HEK293 (cell line): ENCODE measurements at regions not wholly inside any gene's neighbourhood (a gene's known extent, or its start where the extent isn't known, plus 50 kb on each side); places are given as distances from the start of the nearest gene placed in this dataset.

Experiments used
- CTCF ChIA-PET: fragments of 350-600 bp; formaldehyde crosslinking; extraction: SDS; loops from one replicate; lab custom pipeline; 2021; ENCODE audit warnings: antibody characterized with exemption; lab: Yijun Ruan, JAX
- POLR2A ChIA-PET: fragments of 300-600 bp; formaldehyde crosslinking; extraction: SDS; loops from one replicate; lab custom pipeline; 2020; ENCODE audit warnings: antibody characterized with exemption, inconsistent platforms; lab: Yijun Ruan, JAX
- H3K27ac ChIP-seq: fragments of 200-500 bp; sonication (Bioruptor generic); 2 replicates; pipeline ENCODE4 v1.5.1; 2014; ENCODE audit warnings: low read depth, low read length, control low read depth, inconsistent platforms; ENCODE audit errors: extremely low read depth
- H3K36me3 ChIP-seq, 2 experiments: fragments of 200-500 bp in 1 of 2; sonication (Bioruptor generic) in 1 of 2; 1 replicate in 1 of 2; 2 replicates in 1 of 2; pipeline ENCODE4 v1.5.1; 2014 to 2017; ENCODE audit warnings: inconsistent platforms in 2 of 2, low read length in 2 of 2; ENCODE audit not compliant: control insufficient read depth in 2 of 2, insufficient read depth in 1 of 2
- H3K4me1 ChIP-seq: fragments of 200-500 bp; sonication (Bioruptor generic); 2 replicates; pipeline ENCODE4 v1.5.1; 2014; ENCODE audit warnings: mild to moderate bottlenecking, low read length, inconsistent platforms; ENCODE audit not compliant: control insufficient read depth, insufficient read depth
- H3K4me3 ChIP-seq: 2 replicates; pipeline ENCODE4 v1.5.1; 2011; ENCODE audit warnings: low read depth, mild to moderate bottlenecking, control low read depth, low read length, moderate library complexity
- H3K9me3 ChIP-seq: fragments of 200-500 bp; sonication (Bioruptor generic); 2 replicates; pipeline ENCODE4 v1.5.1; 2014; ENCODE audit warnings: low read depth, low read length, inconsistent platforms; ENCODE audit not compliant: control insufficient read depth, insufficient read depth
- BCL11A ChIP-seq: fragments of 450-650 bp; formaldehyde crosslinking; IDR thresholded peaks from 2 replicates; pipeline ENCODE4 v1.5.1; 2016; ENCODE audit warnings: low read depth, missing biosample characterization, missing genetic modification characterization
- FEZF1 ChIP-seq: fragments of 450-650 bp; formaldehyde crosslinking; IDR thresholded peaks from 2 replicates; pipeline ENCODE4 v1.5.1; 2016; ENCODE audit warnings: missing biosample characterization, missing genetic modification characterization
- KLF10 ChIP-seq: fragments of 450-650 bp; IDR thresholded peaks from 2 replicates; pipeline ENCODE4 v1.5.1; 2018; ENCODE audit warnings: missing biosample characterization, mild to moderate bottlenecking, missing genetic modification characterization
- KLF9 ChIP-seq: fragments of 450-650 bp; formaldehyde crosslinking; IDR thresholded peaks from 2 replicates; pipeline ENCODE4 v1.5.1; 2016; ENCODE audit warnings: missing biosample characterization, missing genetic modification characterization, low read depth
- SP2 ChIP-seq: fragments of 450-650 bp; formaldehyde crosslinking; IDR thresholded peaks from 2 replicates; pipeline ENCODE4 v1.5.1; 2016; ENCODE audit warnings: missing biosample characterization, missing genetic modification characterization
- ZBTB1 ChIP-seq: fragments of 450-650 bp; formaldehyde crosslinking; IDR thresholded peaks from 2 replicates; pipeline ENCODE4 v1.5.1; 2016; ENCODE audit warnings: missing biosample characterization, missing genetic modification characterization
- ZBTB17 ChIP-seq: fragments of 450-650 bp; formaldehyde crosslinking; IDR thresholded peaks from 2 replicates; pipeline ENCODE4 v1.5.1; 2016; ENCODE audit warnings: missing biosample characterization, missing genetic modification characterization
- ZBTB48 ChIP-seq: fragments of 450-650 bp; formaldehyde crosslinking; IDR thresholded peaks from 2 replicates; pipeline ENCODE4 v1.5.1; 2016; ENCODE audit warnings: missing biosample characterization, missing genetic modification characterization
- ZFP37 ChIP-seq: fragments of 450-650 bp; formaldehyde crosslinking; IDR thresholded peaks from 2 replicates; pipeline ENCODE4 v1.5.1; 2016; ENCODE audit warnings: missing biosample characterization, missing genetic modification characterization
- ZNF10 ChIP-seq: fragments of 450-650 bp; formaldehyde crosslinking; IDR thresholded peaks from 2 replicates; pipeline ENCODE4 v1.5.1; 2017; ENCODE audit warnings: missing biosample characterization, missing genetic modification characterization
- ZNF121 ChIP-seq: fragments of 450-650 bp; formaldehyde crosslinking; IDR thresholded peaks from 2 replicates; pipeline ENCODE4 v1.5.1; 2016; ENCODE audit warnings: missing biosample characterization, missing genetic modification characterization
- ZNF132 ChIP-seq: fragments of 450-650 bp; formaldehyde crosslinking; IDR thresholded peaks from 2 replicates; pipeline ENCODE4 v1.5.1; 2017; ENCODE audit warnings: missing biosample characterization, missing genetic modification characterization, borderline replicate concordance
- ZNF140 ChIP-seq: fragments of 450-650 bp; formaldehyde crosslinking; IDR thresholded peaks from 2 replicates; pipeline ENCODE4 v1.5.1; 2016; ENCODE audit warnings: missing biosample characterization, missing genetic modification characterization
- ZNF184 ChIP-seq: fragments of 450-650 bp; IDR thresholded peaks from 2 replicates; pipeline ENCODE4 v1.5.1; 2018; ENCODE audit warnings: missing biosample characterization, mild to moderate bottlenecking, missing genetic modification characterization
- ZNF221 ChIP-seq: fragments of 450-650 bp; formaldehyde crosslinking; IDR thresholded peaks from 2 replicates; pipeline ENCODE4 v1.5.1; 2017; ENCODE audit warnings: missing biosample characterization, missing genetic modification characterization, borderline replicate concordance
- ZNF23 ChIP-seq: fragments of 450-650 bp; formaldehyde crosslinking; IDR thresholded peaks from 2 replicates; pipeline ENCODE4 v1.5.1; 2016; ENCODE audit warnings: missing biosample characterization, missing genetic modification characterization, borderline replicate concordance
- ZNF350 ChIP-seq: fragments of 450-650 bp; formaldehyde crosslinking; IDR thresholded peaks from 2 replicates; pipeline ENCODE4 v1.5.0; 2017; ENCODE audit warnings: missing biosample characterization, mild to moderate bottlenecking, missing genetic modification characterization
- ZNF426 ChIP-seq: fragments of 450-650 bp; formaldehyde crosslinking; IDR thresholded peaks from 2 replicates; pipeline ENCODE4 v1.5.1; 2017; ENCODE audit warnings: missing biosample characterization, missing genetic modification characterization, mild to moderate bottlenecking, inconsistent platforms, moderate library complexity
- ZNF514 ChIP-seq: fragments of 450-650 bp; formaldehyde crosslinking; IDR thresholded peaks from 2 replicates; pipeline ENCODE4 v1.5.1; 2016; ENCODE audit warnings: missing biosample characterization, missing genetic modification characterization
- ZNF548 ChIP-seq: fragments of 450-650 bp; formaldehyde crosslinking; IDR thresholded peaks from 2 replicates; pipeline ENCODE4 v1.5.1; 2016; ENCODE audit warnings: missing biosample characterization, missing genetic modification characterization
- ZNF555 ChIP-seq: fragments of 450-650 bp; formaldehyde crosslinking; conservative IDR thresholded peaks from 2 replicates; pipeline ENCODE4 v1.5.1; 2017; ENCODE audit warnings: missing biosample characterization, mild to moderate bottlenecking, missing genetic modification characterization, inconsistent platforms
- ZNF701 ChIP-seq: fragments of 450-650 bp; formaldehyde crosslinking; IDR thresholded peaks from 2 replicates; pipeline ENCODE4 v1.5.1; 2016; ENCODE audit warnings: missing biosample characterization, missing genetic modification characterization
- ZNF747 ChIP-seq: fragments of 450-650 bp; formaldehyde crosslinking; IDR thresholded peaks from 2 replicates; pipeline ENCODE4 v1.5.1; 2016; ENCODE audit warnings: missing biosample characterization, missing genetic modification characterization
- ZNF843 ChIP-seq: fragments of 450-650 bp; formaldehyde crosslinking; IDR thresholded peaks from 2 replicates; pipeline ENCODE4 v1.5.1; 2016; ENCODE audit warnings: missing biosample characterization, missing genetic modification characterization
- TF ChIP-seq, protein P1 (sequence below): fragments of 450-650 bp; IDR thresholded peaks from 2 replicates; pipeline ENCODE4 v1.5.1; 2018; ENCODE audit warnings: missing biosample characterization, mild to moderate bottlenecking, missing genetic modification characterization
- TF ChIP-seq, protein P2 (sequence below): fragments of 450-650 bp; formaldehyde crosslinking; IDR thresholded peaks from 2 replicates; pipeline ENCODE4 v1.5.1; 2016; ENCODE audit warnings: missing biosample characterization, missing genetic modification characterization
- TF ChIP-seq, protein P3 (sequence below): fragments of 450-650 bp; formaldehyde crosslinking; IDR thresholded peaks from 2 replicates; pipeline ENCODE4 v1.5.1; 2017; ENCODE audit warnings: missing biosample characterization, missing genetic modification characterization
- TF ChIP-seq, protein P4 (sequence below): fragments of 450-650 bp; formaldehyde crosslinking; IDR thresholded peaks from 2 replicates; pipeline ENCODE4 v1.5.1; 2016; ENCODE audit warnings: missing biosample characterization, missing genetic modification characterization

DNA sequence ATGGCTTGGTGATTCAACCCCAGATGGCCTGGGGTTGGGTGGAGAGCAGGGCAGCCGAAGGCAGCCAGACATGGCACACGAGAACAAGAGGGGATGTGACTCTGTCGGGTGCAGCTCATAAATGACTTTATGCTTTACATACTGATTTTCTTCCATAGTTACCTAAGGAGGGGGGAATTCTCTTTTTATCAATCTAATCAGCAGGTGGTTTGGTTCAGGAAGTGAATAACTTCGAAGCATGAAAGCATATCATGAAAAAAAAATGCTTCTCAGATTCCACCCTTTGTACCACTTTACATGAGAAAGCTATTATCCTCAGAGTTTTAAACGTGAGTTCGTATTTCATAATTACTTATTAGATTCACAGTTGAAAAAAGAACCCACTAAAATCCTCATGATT, 908.9 kb upstream of the LCORL start:
- Histone ChIP-seq H3K4me1 (no peaks in the 10 kb centered on the region), H3K9me3 (no peaks in the 10 kb centered on the region), H3K36me3 (no peaks in the 10 kb centered on the region), H3K27ac (no peak overlapping the region), H3K4me3 (no peak overlapping the region)
- ChIA-PET POLR2A (no interaction called here), CTCF (no interaction called here)
- TF ChIP-seq, protein P1, sequence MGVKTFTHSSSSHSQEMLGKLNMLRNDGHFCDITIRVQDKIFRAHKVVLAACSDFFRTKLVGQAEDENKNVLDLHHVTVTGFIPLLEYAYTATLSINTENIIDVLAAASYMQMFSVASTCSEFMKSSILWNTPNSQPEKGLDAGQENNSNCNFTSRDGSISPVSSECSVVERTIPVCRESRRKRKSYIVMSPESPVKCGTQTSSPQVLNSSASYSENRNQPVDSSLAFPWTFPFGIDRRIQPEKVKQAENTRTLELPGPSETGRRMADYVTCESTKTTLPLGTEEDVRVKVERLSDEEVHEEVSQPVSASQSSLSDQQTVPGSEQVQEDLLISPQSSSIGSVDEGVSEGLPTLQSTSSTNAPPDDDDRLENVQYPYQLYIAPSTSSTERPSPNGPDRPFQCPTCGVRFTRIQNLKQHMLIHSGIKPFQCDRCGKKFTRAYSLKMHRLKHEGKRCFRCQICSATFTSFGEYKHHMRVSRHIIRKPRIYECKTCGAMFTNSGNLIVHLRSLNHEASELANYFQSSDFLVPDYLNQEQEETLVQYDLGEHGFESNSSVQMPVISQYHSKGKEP (tag by site-specific recombination): no peak
- TF ChIP-seq ZNF23 (tag by site-specific recombination) (no peak), SP2 (no peak), BCL11A (no peak), ZNF426 (tag by site-specific recombination) (no peak)

DNA sequence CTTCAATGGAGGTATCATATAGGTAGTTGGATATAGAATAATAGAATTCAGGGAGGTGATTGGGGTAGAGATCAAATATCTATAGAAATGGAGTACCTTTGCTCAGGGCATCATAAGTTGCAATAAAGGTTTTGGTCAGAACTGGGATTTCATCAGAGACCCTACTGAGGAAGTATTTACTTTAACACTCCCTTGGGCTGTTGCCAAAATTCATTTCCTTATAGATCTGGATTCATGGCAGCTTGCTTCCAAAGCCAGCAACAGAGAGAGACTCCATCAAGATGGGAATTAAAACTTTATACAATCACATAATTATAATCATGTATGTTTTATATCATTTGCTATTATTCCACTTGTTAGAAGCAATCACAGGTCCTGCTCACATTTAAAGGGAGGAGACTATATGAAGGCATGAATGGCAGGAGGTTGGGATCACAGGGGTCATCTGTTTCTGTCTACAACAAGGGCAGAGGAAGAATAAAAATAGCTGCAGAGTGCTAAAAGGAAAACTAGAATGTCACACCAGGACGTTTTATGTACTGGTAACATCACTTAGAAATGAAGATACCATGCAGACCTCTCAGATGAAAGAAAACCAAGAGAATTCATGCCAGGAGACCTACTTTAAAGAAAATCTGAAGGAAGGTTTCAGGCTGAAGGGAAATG, 902.1 kb upstream of the LCORL start:
- TF ChIP-seq ZNF140 (tag by site-specific recombination) (no peak), ZBTB48 (tag by site-specific recombination) (no peak), KLF9 (tag by site-specific recombination) (no peak), ZNF132 (no peak), ZBTB17 (tag by site-specific recombination) (no peak), ZNF184 (tag by site-specific recombination) (no peak), ZNF514 (no peak), ZNF555 (tag by site-specific recombination) (no peak), ZBTB1 (tag by site-specific recombination) (no peak)
- Histone ChIP-seq H3K4me3 (no peak overlapping the region), H3K36me3 (no peaks in the 10 kb centered on the region), H3K4me1 (no peaks in the 10 kb centered on the region), H3K9me3 (no peaks in the 10 kb centered on the region), H3K27ac (no peak overlapping the region)
- POLR2A ChIA-PET: no interaction called here
- CTCF ChIA-PET: no interaction called here

DNA sequence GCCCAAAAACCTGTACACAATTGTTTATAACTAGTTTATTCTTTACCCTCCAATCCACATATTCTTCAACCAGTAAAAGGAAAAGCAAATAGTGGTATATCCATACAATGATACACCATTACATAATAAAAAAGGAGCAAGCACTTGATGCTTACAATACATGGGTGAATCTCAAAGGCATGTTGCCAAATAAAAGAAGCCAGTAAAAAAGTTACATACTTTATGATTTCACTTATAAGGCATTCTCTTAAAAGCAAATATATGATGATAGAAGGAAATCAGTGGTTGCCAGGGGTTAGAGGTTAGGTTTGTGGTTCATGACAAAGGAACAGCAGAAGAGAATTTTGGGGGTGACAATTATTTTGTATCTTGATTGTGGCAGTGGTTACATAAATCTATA, 896.1 kb upstream of the LCORL start:
- H3K36me3 ChIP-seq: no peaks in the 10 kb centered on the region
- ChIA-PET POLR2A (no interaction called here), CTCF (interaction anchor here (0.6 kb wide), 1 partner anchor 32 kb away, joined by 3 read pairs; no protein-coding TSS in a partner anchor)
- H3K9me3 ChIP-seq: no peaks in the 10 kb centered on the region
- no peak overlapping the region for H3K4me3 ChIP-seq
- no peaks in the 10 kb centered on the region for H3K4me1 ChIP-seq
- no peak overlapping the region for H3K27ac ChIP-seq
- no peak for TF ChIP-seq ZNF10 (tag by site-specific recombination)
- no peak for TF ChIP-seq ZNF350
- TF ChIP-seq KLF10 (tag by site-specific recombination): no peak
- TF ChIP-seq ZNF843: no peak
- TF ChIP-seq ZNF221 (tag by site-specific recombination): no peak
- no peak for TF ChIP-seq ZNF747 (tag by site-specific recombination)
- TF ChIP-seq, protein P2, sequence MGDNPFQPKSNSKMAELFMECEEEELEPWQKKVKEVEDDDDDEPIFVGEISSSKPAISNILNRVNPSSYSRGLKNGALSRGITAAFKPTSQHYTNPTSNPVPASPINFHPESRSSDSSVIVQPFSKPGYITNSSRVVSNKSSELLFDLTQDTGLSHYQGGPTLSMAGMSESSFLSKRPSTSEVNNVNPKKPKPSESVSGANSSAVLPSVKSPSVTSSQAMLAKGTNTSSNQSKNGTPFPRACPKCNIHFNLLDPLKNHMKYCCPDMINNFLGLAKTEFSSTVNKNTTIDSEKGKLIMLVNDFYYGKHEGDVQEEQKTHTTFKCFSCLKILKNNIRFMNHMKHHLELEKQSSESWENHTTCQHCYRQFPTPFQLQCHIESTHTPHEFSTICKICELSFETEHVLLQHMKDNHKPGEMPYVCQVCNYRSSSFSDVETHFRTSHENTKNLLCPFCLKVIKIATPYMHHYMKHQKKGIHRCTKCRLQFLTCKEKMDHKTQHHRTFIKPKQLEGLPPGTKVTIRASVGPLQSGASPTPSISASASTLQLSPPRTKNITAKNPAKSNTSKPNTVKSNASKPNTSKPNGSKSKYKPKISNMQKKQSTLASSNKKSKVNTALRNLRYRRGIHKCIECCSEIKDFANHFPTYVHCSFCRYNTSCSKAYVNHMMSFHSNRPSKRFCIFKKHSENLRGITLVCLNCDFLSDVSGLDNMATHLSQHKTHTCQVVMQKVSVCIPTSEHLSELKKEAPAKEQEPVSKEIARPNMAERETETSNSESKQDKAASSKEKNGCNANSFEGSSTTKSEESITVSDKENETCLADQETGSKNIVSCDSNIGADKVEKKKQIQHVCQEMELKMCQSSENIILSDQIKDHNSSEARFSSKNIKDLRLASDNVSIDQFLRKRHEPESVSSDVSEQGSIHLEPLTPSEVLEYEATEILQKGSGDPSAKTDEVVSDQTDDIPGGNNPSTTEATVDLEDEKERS: no peak
- no peak for TF ChIP-seq ZNF701 (tag by site-specific recombination)
- TF ChIP-seq, protein P3, sequence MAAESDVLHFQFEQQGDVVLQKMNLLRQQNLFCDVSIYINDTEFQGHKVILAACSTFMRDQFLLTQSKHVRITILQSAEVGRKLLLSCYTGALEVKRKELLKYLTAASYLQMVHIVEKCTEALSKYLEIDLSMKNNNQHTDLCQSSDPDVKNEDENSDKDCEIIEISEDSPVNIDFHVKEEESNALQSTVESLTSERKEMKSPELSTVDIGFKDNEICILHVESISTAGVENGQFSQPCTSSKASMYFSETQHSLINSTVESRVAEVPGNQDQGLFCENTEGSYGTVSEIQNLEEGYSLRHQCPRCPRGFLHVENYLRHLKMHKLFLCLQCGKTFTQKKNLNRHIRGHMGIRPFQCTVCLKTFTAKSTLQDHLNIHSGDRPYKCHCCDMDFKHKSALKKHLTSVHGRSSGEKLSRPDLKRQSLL (tag by site-specific recombination): no peak
- TF ChIP-seq ZNF548 (tag by site-specific recombination): no peak
- TF ChIP-seq, protein P4, sequence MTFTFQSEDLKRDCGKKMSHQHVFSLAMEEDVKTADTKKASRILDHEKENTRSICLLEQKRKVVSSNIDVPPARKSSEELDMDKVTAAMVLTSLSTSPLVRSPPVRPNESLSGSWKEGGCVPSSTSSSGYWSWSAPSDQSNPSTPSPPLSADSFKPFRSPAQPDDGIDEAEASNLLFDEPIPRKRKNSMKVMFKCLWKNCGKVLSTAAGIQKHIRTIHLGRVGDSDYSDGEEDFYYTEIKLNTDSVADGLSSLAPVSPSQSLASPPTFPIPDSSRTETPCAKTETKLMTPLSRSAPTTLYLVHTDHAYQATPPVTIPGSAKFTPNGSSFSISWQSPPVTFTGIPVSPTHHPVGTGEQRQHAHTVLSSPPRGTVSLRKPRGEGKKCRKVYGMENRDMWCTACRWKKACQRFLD (tag by site-specific recombination): no peak
- no peak for TF ChIP-seq FEZF1 (tag by site-specific recombination)
- no peak for TF ChIP-seq ZNF121 (tag by site-specific recombination)
- TF ChIP-seq ZFP37 (tag by site-specific recombination): no peak
- no peak for TF ChIP-seq ZNF140 (tag by site-specific recombination)
